GM12892 (cell line): ENCODE measurements at regions not wholly inside any gene's neighbourhood (a gene's known extent, or its start where the extent isn't known, plus 50 kb on each side); places are given as distances from the start of the nearest gene placed in this dataset.

Experiments
- POLR2A ChIP-seq: IDR thresholded peaks from 2 replicates; pipeline ENCODE4 v1.6.1; 2011; ENCODE audit warnings: low read depth, low read length, control low read depth
- POLR2AphosphoS5 ChIP-seq: IDR thresholded peaks from 2 replicates; pipeline ENCODE4 v1.6.1; 2011; ENCODE audit warnings: low read depth, low read length, control low read depth

- no peak for TF ChIP-seq POLR2AphosphoS5
- TF ChIP-seq POLR2A: no peak
Observed at GRCh38 chr11:23097891-23098290, 237.6 kb upstream of the CCDC179 start.
